HCT116 (cell line): ENCODE measurements at regions not wholly inside any gene's neighbourhood (a gene's known extent, or its start where the extent isn't known, plus 50 kb on each side); places are given as distances from the start of the nearest gene placed in this dataset.

Experiments used
- ATAC-seq: fragments of 200-7000 bp; cut with Tn5 transposase; 2 replicates; pipeline ENCODE4 v1.9.1; 2020; ENCODE audit warnings: mild to moderate bottlenecking, moderate library complexity
- BruUV-seq: library from RNA; stranded (reverse); fragments of 400-500 nt; replicated peaks from 2 replicates; lab custom pipeline; 2021; lab: Mats Ljungman, UMichigan
- CTCF ChIA-PET: fragments of 300-600 bp; sonication (Branson Sonifier 250); formaldehyde crosslinking; loops from one replicate; lab custom pipeline; 2021; ENCODE audit warnings: antibody characterized with exemption; lab: Charles Lee
- POLR2A ChIA-PET: fragments of 300-600, 350-600 bp; sonication (Branson Sonifier 250); formaldehyde crosslinking; loops from one replicate; lab custom pipeline; 2021; ENCODE audit warnings: antibody characterized with exemption; lab: Charles Lee
- RAD21 ChIA-PET, 2 experiments: fragments of 300-600 bp; sonication (Branson Sonifier 250); formaldehyde crosslinking; loops; one replicate each; lab custom pipeline; 2023; ENCODE audit warnings: low total read pairs in 2 of 2; ENCODE audit not compliant: uncharacterized antibody in 2 of 2, unreplicated experiment in 2 of 2, low non-redundant PET in 1 of 2; lab: Charles Lee
- DNase-seq: peaks from one replicate; pipeline ENCODE4 v3.0.0-alpha.2; 2010; ENCODE audit warnings: low read depth, low spot score
- H2AFZ ChIP-seq: fragments of 200-600 bp; shearing (Covaris generic), sonication (generic); 2 replicates; pipeline ENCODE4 v1.6.1; 2017; ENCODE audit warnings: low read depth, mixed run types, mixed read lengths, antibody characterized with exemption, low read length; ENCODE audit not compliant: poor library complexity, severe bottlenecking
- H3K27ac ChIP-seq: 2 replicates; pipeline ENCODE4 v1.5.1; 2012; ENCODE audit warnings: low read depth, low read length
- H3K27me3 ChIP-seq: fragments of 200-600 bp; sonication (generic); 2 replicates; pipeline ENCODE4 v1.6.1; 2016; ENCODE audit warnings: mixed run types, low read length, mixed read lengths; ENCODE audit not compliant: insufficient read depth
- H3K36me3 ChIP-seq, 2 experiments: fragments of 200-500 bp in 1 of 2; fragments of 200-600 bp in 1 of 2; sonication (Bioruptor generic) in 1 of 2; sonication (generic) in 1 of 2; 2 replicates each; pipeline versions ENCODE4 v1.5.1 to v1.6.1; 2014 to 2016; ENCODE audit warnings: low read length in 2 of 2, inconsistent platforms in 1 of 2, mixed read lengths in 1 of 2, mixed run types in 1 of 2; ENCODE audit not compliant: insufficient read depth in 2 of 2, control insufficient read depth in 1 of 2
- H3K4me1 ChIP-seq, 2 experiments: fragments of 200-600 bp in 1 of 2; sonication (generic) in 1 of 2; 2 replicates each; pipeline versions ENCODE4 v1.5.1 to v1.6.1; 2012 to 2017; ENCODE audit warnings: low read length in 2 of 2, inconsistent platforms in 1 of 2, mild to moderate bottlenecking in 1 of 2, mixed read lengths in 1 of 2, mixed run types in 1 of 2, moderate library complexity in 1 of 2; ENCODE audit not compliant: insufficient read depth in 2 of 2, control insufficient read depth in 1 of 2
- H3K4me2 ChIP-seq: fragments of 200-600 bp; sonication (generic); 2 replicates; pipeline ENCODE4 v1.6.1; 2017; ENCODE audit warnings: mixed run types, low read length, mixed read lengths
- H3K4me3 ChIP-seq, 2 experiments: fragments of 200-600 bp in 1 of 2; sonication (generic) in 1 of 2; replicated peaks in 1 of 2; 2 replicates each; pipeline ENCODE4 v1.5.1; 2011 to 2016; ENCODE audit warnings: low read length in 2 of 2, control low read depth in 1 of 2, low read depth in 1 of 2, mild to moderate bottlenecking in 1 of 2, mixed read lengths in 1 of 2, mixed run types in 1 of 2
- H3K79me2 ChIP-seq: fragments of 200-600 bp; sonication (generic); 2 replicates; pipeline ENCODE4 v1.6.1; 2017; ENCODE audit warnings: mild to moderate bottlenecking, mixed run types, low read length, moderate library complexity, mixed read lengths; ENCODE audit not compliant: insufficient read depth
- H3K9ac ChIP-seq: fragments of 200-600 bp; sonication (generic); 2 replicates; pipeline ENCODE4 v1.6.1; 2016; ENCODE audit warnings: low read length, mixed read lengths
- H3K9me2 ChIP-seq: fragments of 200-600 bp; sonication (generic), shearing (Covaris generic); 2 replicates; pipeline ENCODE4 v1.6.1; 2017; ENCODE audit warnings: mixed run types, mild to moderate bottlenecking, moderate library complexity; ENCODE audit not compliant: insufficient read depth
- H3K9me3 ChIP-seq, 2 experiments: fragments of 200-500 bp in 1 of 2; fragments of 200-600 bp in 1 of 2; sonication (Bioruptor generic) in 1 of 2; sonication (generic) in 1 of 2; 2 replicates each; pipeline ENCODE4 v1.6.1; 2014 to 2017; ENCODE audit warnings: low read length in 2 of 2, mixed read lengths in 2 of 2, inconsistent platforms in 1 of 2, low read depth in 1 of 2, mild to moderate bottlenecking in 1 of 2, mixed run types in 1 of 2, moderate library complexity in 1 of 2; ENCODE audit not compliant: control insufficient read depth in 1 of 2, insufficient read depth in 1 of 2
- H4K20me1 ChIP-seq: fragments of 200-600 bp; sonication (generic), shearing (Covaris generic); 2 replicates; pipeline ENCODE4 v1.6.1; 2017; ENCODE audit warnings: mixed run types, mild to moderate bottlenecking, moderate library complexity; ENCODE audit not compliant: insufficient read depth
- ATF3 ChIP-seq: IDR thresholded peaks from 2 replicates; pipeline ENCODE4 v1.6.1; 2012
- EGR1 ChIP-seq: IDR thresholded peaks from 2 replicates; pipeline ENCODE4 v1.6.1; 2012; ENCODE audit warnings: low read depth
- EZH2phosphoT487 ChIP-seq: fragments of 200-600 bp; IDR thresholded peaks from 2 replicates; pipeline ENCODE4 v1.6.1; 2018; ENCODE audit warnings: antibody characterized with exemption, borderline replicate concordance
- FOSL1 ChIP-seq: IDR thresholded peaks from 2 replicates; pipeline ENCODE4 v1.6.1; 2012; ENCODE audit warnings: low read depth
- POLR2A ChIP-seq: IDR thresholded peaks from 2 replicates; pipeline ENCODE4 v1.7.0; 2011; ENCODE audit warnings: borderline replicate concordance; ENCODE audit not compliant: insufficient read depth, insufficient read length; ENCODE audit errors: extremely low read depth
- POLR2AphosphoS5 ChIP-seq: IDR thresholded peaks from 2 replicates; pipeline ENCODE4 v1.6.1; 2011; ENCODE audit warnings: mild to moderate bottlenecking, low read depth, low read length, moderate library complexity
- RAD21 ChIP-seq: IDR thresholded peaks from 2 replicates; pipeline ENCODE4 v1.6.1; 2012; ENCODE audit warnings: low read depth, mild to moderate bottlenecking
- REST ChIP-seq: IDR thresholded peaks from 2 replicates; pipeline ENCODE4 v1.6.1; 2012; ENCODE audit warnings: low read depth
- SIN3A ChIP-seq: IDR thresholded peaks from 2 replicates; pipeline ENCODE4 v1.6.1; 2012; ENCODE audit warnings: low read depth
- SRF ChIP-seq: IDR thresholded peaks from 2 replicates; pipeline ENCODE4 v1.6.1; 2012; ENCODE audit warnings: low read depth
- ZFX ChIP-seq: fragments of 450-650 bp; IDR thresholded peaks from 2 replicates; pipeline ENCODE4 v1.6.1; 2017
- intact Hi-C: fragments of 100-400 bp; cut with micrococcal nuclease; formaldehyde crosslinking; loops from 2 replicates; pipeline ENCODE4 v1.10.0; 2022

DNA sequence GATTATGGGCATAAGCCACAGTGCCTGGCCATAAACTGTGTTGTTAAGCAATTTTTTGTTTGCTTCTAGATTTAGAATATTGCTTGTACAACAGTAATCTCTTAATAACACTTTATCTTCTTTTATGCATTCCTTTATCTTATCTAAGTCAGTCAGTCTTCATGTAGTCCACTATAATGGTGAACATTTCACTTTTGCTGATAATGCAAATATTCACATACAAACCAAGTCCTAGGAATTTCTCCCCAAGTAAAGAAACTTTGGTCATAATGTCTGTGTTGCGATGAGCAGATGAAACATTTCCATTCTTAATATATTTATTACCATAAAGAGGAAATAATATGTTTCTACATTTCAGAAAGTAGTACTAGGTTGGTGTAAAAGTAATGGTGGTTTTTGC is 765.8 kb upstream of the ARRDC4 start:
- H4K20me1 ChIP-seq = no peaks in the 10 kb centered on the region
- no peak overlapping the region for H3K4me3 ChIP-seq
- ChIA-PET POLR2A (no interaction called here), RAD21 (no interaction called here), CTCF (no interaction called here)
- DNase-seq (no peak), ATAC-seq (no peak)
- intact Hi-C loops = no loop called here
- no peak overlapping the region for H3K4me2 ChIP-seq
- no peaks in the 10 kb centered on the region for H3K79me2 ChIP-seq
- H3K36me3 ChIP-seq = no peaks in the 10 kb centered on the region
- TF ChIP-seq POLR2AphosphoS5 (no peak), POLR2A (no peak), EZH2phosphoT487 (no peak), SIN3A (no peak), FOSL1 (no peak), SRF (no peak), ZFX (no peak), EGR1 (no peak), ATF3 (no peak), REST (no peak), RAD21 (no peak)
- BruUV-seq = no TSS peak
- no peak overlapping the region for H2AFZ ChIP-seq
- H3K4me1 ChIP-seq = no peaks in the 10 kb centered on the region
- H3K9me3 ChIP-seq = peaks cover 0 to 9% of the 10 kb centered on the region in 2 experiments; a peak in 2 of 4 replicates
- H3K9ac ChIP-seq = no peak overlapping the region
- no peak overlapping the region for H3K27ac ChIP-seq
- H3K9me2 ChIP-seq = no peaks in the 10 kb centered on the region
- H3K27me3 ChIP-seq = no peaks in the 10 kb centered on the region
